Suppressor macrophage treated with lipopolysaccharide for 1 hour (primary cell): ENCODE measurements at regions not wholly inside any gene's neighbourhood (a gene's known extent, or its start where the extent isn't known, plus 50 kb on each side); places are given as distances from the start of the nearest gene placed in this dataset.

Experiments
- DNase-seq, 3 donors: peaks; one replicate each; pipeline ENCODE4 v3.0.0-alpha.2; 2020 to 2022

- no peak for DNase-seq
Measured at GRCh38 chr10:15462253-15462897, 91.3 kb upstream of the FAM171A1 start.

GRCh38 chr10:15461353-15462108, 90.4 kb upstream of the FAM171A1 start:
- DNase-seq: no peak

GRCh38 chr10:15460661-15461060, 89.6 kb upstream of the FAM171A1 start:
- no peak for DNase-seq

- DNase-seq: no peak
Measured at GRCh38 chr10:15459218-15459617, 88.1 kb upstream of the FAM171A1 start.

- DNase-seq: no peak
Measured at GRCh38 chr10:15457382-15457781, 86.3 kb upstream of the FAM171A1 start.

- no peak for DNase-seq
Measured at GRCh38 chr10:15455456-15455855, 84.4 kb upstream of the FAM171A1 start.

- no peak for DNase-seq
Measured at GRCh38 chr10:15453926-15454325, 82.8 kb upstream of the FAM171A1 start.

GRCh38 chr10:15453457-15453856, 82.4 kb upstream of the FAM171A1 start:
- no peak for DNase-seq

- no peak for DNase-seq
Measured at GRCh38 chr10:15452545-15452944, 81.5 kb upstream of the FAM171A1 start.

GRCh38 chr10:15451137-15452094, 80.3 kb upstream of the FAM171A1 start:
- no peak for DNase-seq

- DNase-seq: no peak
Measured at GRCh38 chr10:15448598-15448997, 77.5 kb upstream of the FAM171A1 start.

GRCh38 chr10:15445006-15445390, 73.9 kb upstream of the FAM171A1 start:
- no peak for DNase-seq

GRCh38 chr10:15444105-15445005, 73.3 kb upstream of the FAM171A1 start:
- DNase-seq: no peak

GRCh38 chr10:15442056-15442455, 71.0 kb upstream of the FAM171A1 start:
- no peak for DNase-seq

- DNase-seq: no peak
Measured at GRCh38 chr10:15440204-15440711, 69.2 kb upstream of the FAM171A1 start.

GRCh38 chr10:15439341-15439842, 68.3 kb upstream of the FAM171A1 start:
- no peak for DNase-seq

GRCh38 chr10:15436696-15437095, 65.6 kb upstream of the FAM171A1 start:
- DNase-seq: no peak

GRCh38 chr10:15433850-15434537, 62.9 kb upstream of the FAM171A1 start:
- peak; percentile 53 to 69 (median 63) for DNase-seq

- no peak for DNase-seq
Measured at GRCh38 chr10:15432266-15432665, 61.2 kb upstream of the FAM171A1 start.

- no peak for DNase-seq
Measured at GRCh38 chr10:15430969-15431771, 60.1 kb upstream of the FAM171A1 start.
